Neural progenitor cell (in vitro differentiated cells): ENCODE measurements at regions not wholly inside any gene's neighbourhood (a gene's known extent, or its start where the extent isn't known, plus 50 kb on each side); places are given as distances from the start of the nearest gene placed in this dataset.

Experiments used
- DNase-seq: peaks from one replicate; pipeline ENCODE4 v3.0.0-alpha.2; 2016; ENCODE audit warnings: low spot score
- H2AFZ ChIP-seq: fragments of 200-600 bp; sonication (generic); replicated peaks from 2 replicates; pipeline ENCODE4 v1.6.1; 2016; ENCODE audit warnings: antibody characterized with exemption
- H3F3A ChIP-seq: fragments of 200-600 bp; sonication (generic); 2 replicates; pipeline ENCODE4 v1.6.1; 2016; ENCODE audit warnings: antibody characterized with exemption, low read depth
- H3K27ac ChIP-seq: fragments of 200-600 bp; sonication (generic); 2 replicates; pipeline ENCODE4 v1.5.1; 2016; ENCODE audit warnings: mild to moderate bottlenecking
- H3K27me3 ChIP-seq: fragments of 200-600 bp; sonication (generic); 2 replicates; pipeline ENCODE4 v1.6.1; 2016; ENCODE audit warnings: mild to moderate bottlenecking, moderate library complexity
- H3K36me3 ChIP-seq: fragments of 200-600 bp; sonication (generic); 2 replicates; pipeline ENCODE4 v1.5.1; 2016
- H3K4me1 ChIP-seq: fragments of 200-600 bp; sonication (generic); 2 replicates; pipeline ENCODE4 v1.6.1; 2016; ENCODE audit warnings: mixed run types
- H3K4me2 ChIP-seq: fragments of 200-600 bp; sonication (generic); 2 replicates; pipeline ENCODE4 v1.6.1; 2016
- H3K4me3 ChIP-seq: fragments of 200-600 bp; sonication (generic); 2 replicates; pipeline ENCODE4 v1.5.1; 2016
- H3K79me2 ChIP-seq: fragments of 200-600 bp; sonication (generic); 2 replicates; pipeline ENCODE4 v1.6.1; 2016; ENCODE audit warnings: low read depth
- H3K9ac ChIP-seq: fragments of 200-600 bp; sonication (generic); 2 replicates; pipeline ENCODE4 v1.6.1; 2016
- H3K9me3 ChIP-seq: fragments of 200-600 bp; sonication (generic); 2 replicates; pipeline ENCODE4 v1.5.1; 2016; ENCODE audit warnings: low read depth
- H4K20me1 ChIP-seq: fragments of 200-600 bp; sonication (generic); 2 replicates; pipeline ENCODE4 v1.6.1; 2016; ENCODE audit warnings: low read depth
- H3K27ac Mint-ChIP-seq: 3 replicates; pipeline ENCODE4 v1.8.0; 2021; ENCODE audit warnings: mixed read lengths
- H3K27me3 Mint-ChIP-seq: 2 replicates; pipeline ENCODE4 v1.8.0; 2022; ENCODE audit warnings: low read depth, mild to moderate bottlenecking, inconsistent platforms, moderate library complexity, mixed read lengths; ENCODE audit not compliant: insufficient read depth
- H3K36me3 Mint-ChIP-seq: 3 replicates; pipeline ENCODE4 v1.8.0; 2021; ENCODE audit warnings: mixed read lengths
- H3K4me1 Mint-ChIP-seq: 3 replicates; pipeline ENCODE4 v1.8.0; 2021; ENCODE audit warnings: mixed read lengths
- H3K4me3 Mint-ChIP-seq: 3 replicates; pipeline ENCODE4 v1.8.0; 2021; ENCODE audit warnings: mild to moderate bottlenecking, moderate library complexity, mixed read lengths
- H3K9me3 Mint-ChIP-seq: 3 replicates; pipeline ENCODE4 v1.8.0; 2020; ENCODE audit warnings: mixed read lengths
- CTCF ChIP-seq: fragments of 200-600 bp; sonication (generic); IDR thresholded peaks from 2 replicates; pipeline ENCODE4 v1.5.1; 2017; ENCODE audit warnings: antibody characterized with exemption, mild to moderate bottlenecking
- EZH2 ChIP-seq: fragments of 200-600 bp; sonication (generic); IDR thresholded peaks from 2 replicates; pipeline ENCODE4 v1.6.1; 2017; ENCODE audit warnings: antibody characterized with exemption, mild to moderate bottlenecking, moderate library complexity
- EZH2phosphoT487 ChIP-seq: fragments of 200-600 bp; sonication (generic); IDR thresholded peaks from 2 replicates; pipeline ENCODE4 v1.6.1; 2017; ENCODE audit warnings: antibody characterized with exemption

DNA sequence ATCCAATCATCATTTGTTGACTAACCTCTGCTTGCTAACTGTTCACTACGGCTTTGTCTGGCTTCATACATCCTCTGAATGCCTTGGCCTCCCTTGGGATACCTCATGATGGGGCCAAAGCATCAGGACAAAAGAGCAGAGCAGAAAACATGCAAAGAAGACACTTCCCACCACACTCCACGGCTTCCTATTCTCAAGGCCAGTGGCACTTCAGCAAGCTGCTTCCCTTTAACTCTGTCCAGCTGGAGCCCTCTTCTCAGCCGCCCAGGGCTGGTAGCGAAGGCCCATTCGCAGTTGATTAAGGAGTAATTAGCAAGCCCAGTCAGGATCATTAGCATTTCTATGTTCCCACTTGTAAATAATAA is 224.3 kb upstream of the FGGY start:
- Histone ChIP-seq H3K4me3 (no peak overlapping the region), H3K79me2 (no peaks in the 10 kb centered on the region), H2AFZ (no peak overlapping the region), H3K27ac (no peak overlapping the region), H3K4me1 (peaks cover 26% of the 10 kb centered on the region), H3K36me3 (no peaks in the 10 kb centered on the region), H3K9ac (no peak overlapping the region), H3F3A (peaks cover 17% of the 10 kb centered on the region), H3K4me2 (no peak overlapping the region), H3K27me3 (no peaks in the 10 kb centered on the region), H3K9me3 (no peaks in the 10 kb centered on the region), H4K20me1 (no peaks in the 10 kb centered on the region)
- Mint-ChIP-seq H3K4me1 (peaks cover 12% of the 10 kb centered on the region), H3K36me3 (no peaks in the 10 kb centered on the region), H3K27me3 (no peaks in the 10 kb centered on the region), H3K27ac (no peak overlapping the region), H3K4me3 (no peak overlapping the region), H3K9me3 (no peaks in the 10 kb centered on the region)
- TF ChIP-seq EZH2 (no peak), CTCF (no peak)
- no peak for DNase-seq

GRCh38 chr1:59074598-59074997 is 222.3 kb upstream of the FGGY start:
- H3K4me3 Mint-ChIP-seq = no peak overlapping the region
- no peaks in the 10 kb centered on the region for H3K27me3 ChIP-seq
- H2AFZ ChIP-seq = no peak overlapping the region
- no peak for DNase-seq
- peaks cover 27% of the 10 kb centered on the region for H3F3A ChIP-seq
- no peaks in the 10 kb centered on the region for H3K79me2 ChIP-seq
- peaks cover 44% of the 10 kb centered on the region for H3K4me1 ChIP-seq
- H3K36me3 Mint-ChIP-seq = no peaks in the 10 kb centered on the region
- no peak overlapping the region for H3K4me2 ChIP-seq
- H3K27me3 Mint-ChIP-seq = no peaks in the 10 kb centered on the region
- H3K4me3 ChIP-seq = no peak overlapping the region
- no peak overlapping the region for H3K27ac ChIP-seq
- H3K4me1 Mint-ChIP-seq = peaks cover 33% of the 10 kb centered on the region
- H3K9me3 Mint-ChIP-seq = no peaks in the 10 kb centered on the region
- no peaks in the 10 kb centered on the region for H3K9me3 ChIP-seq
- TF ChIP-seq EZH2 = no peak
- no peaks in the 10 kb centered on the region for H4K20me1 ChIP-seq
- no peak overlapping the region for H3K27ac Mint-ChIP-seq
- H3K9ac ChIP-seq = no peak overlapping the region
- H3K36me3 ChIP-seq = no peaks in the 10 kb centered on the region

GRCh38 chr1:59075021-59075420 is 221.9 kb upstream of the FGGY start:
- H3K27me3 ChIP-seq = no peaks in the 10 kb centered on the region
- Mint-ChIP-seq H3K27me3 (no peaks in the 10 kb centered on the region), H3K27ac (no peak overlapping the region), H3K36me3 (no peaks in the 10 kb centered on the region), H3K4me3 (no peak overlapping the region), H3K4me1 (peaks cover 37% of the 10 kb centered on the region), H3K9me3 (no peaks in the 10 kb centered on the region)
- no peak overlapping the region for H3K4me3 ChIP-seq
- no peak overlapping the region for H3K4me2 ChIP-seq
- TF ChIP-seq EZH2phosphoT487 (peak; percentile 62), EZH2 (no peak)
- H4K20me1 ChIP-seq = no peaks in the 10 kb centered on the region
- H3K27ac ChIP-seq = no peak overlapping the region
- H3F3A ChIP-seq = peaks cover 27% of the 10 kb centered on the region
- peaks cover 49% of the 10 kb centered on the region for H3K4me1 ChIP-seq
- no peaks in the 10 kb centered on the region for H3K79me2 ChIP-seq
- H3K9me3 ChIP-seq = no peaks in the 10 kb centered on the region
- peak; percentile 65 for DNase-seq
- H2AFZ ChIP-seq = no peak overlapping the region
- no peak overlapping the region for H3K9ac ChIP-seq
- H3K36me3 ChIP-seq = no peaks in the 10 kb centered on the region

- H3K4me3 Mint-ChIP-seq = no peak overlapping the region
- H4K20me1 ChIP-seq = no peaks in the 10 kb centered on the region
- TF ChIP-seq CTCF = no peak
- TF ChIP-seq EZH2 = no peak
- TF ChIP-seq EZH2phosphoT487 = no peak
- no peak overlapping the region for H3K4me3 ChIP-seq
- DNase-seq = no peak
- H3F3A ChIP-seq = peaks cover 27% of the 10 kb centered on the region
- no peak overlapping the region for H3K9ac ChIP-seq
- peaks cover 5% of the 10 kb centered on the region for H3K27me3 Mint-ChIP-seq
- H3K36me3 Mint-ChIP-seq = no peaks in the 10 kb centered on the region
- H2AFZ ChIP-seq = no peak overlapping the region
- no peak overlapping the region for H3K27ac ChIP-seq
- H3K9me3 Mint-ChIP-seq = no peaks in the 10 kb centered on the region
- H3K4me1 Mint-ChIP-seq = peaks cover 36% of the 10 kb centered on the region
- no peaks in the 10 kb centered on the region for H3K9me3 ChIP-seq
- peaks cover 42% of the 10 kb centered on the region for H3K4me1 ChIP-seq
- no peak overlapping the region for H3K27ac Mint-ChIP-seq
- H3K79me2 ChIP-seq = no peaks in the 10 kb centered on the region
- no peaks in the 10 kb centered on the region for H3K27me3 ChIP-seq
- H3K4me2 ChIP-seq = no peak overlapping the region
- no peaks in the 10 kb centered on the region for H3K36me3 ChIP-seq
Measured at GRCh38 chr1:59076612-59077011, 220.3 kb upstream of the FGGY start.
